HEK293T (cell line): ENCODE measurements at regions not wholly inside any gene's neighbourhood (a gene's known extent, or its start where the extent isn't known, plus 50 kb on each side); places are given as distances from the start of the nearest gene placed in this dataset.

ENCODE experiments used
- FOXA1 ChIP-seq: fragments of 450-650 bp; IDR thresholded peaks from 2 replicates; pipeline ENCODE4 v1.6.1; 2016; ENCODE audit warnings: mild to moderate bottlenecking
- FOXK2 ChIP-seq: fragments of 450-650 bp; IDR thresholded peaks from 2 replicates; pipeline ENCODE4 v1.6.1; 2016; ENCODE audit warnings: mild to moderate bottlenecking
- FOXM1 ChIP-seq: fragments of 450-650 bp; IDR thresholded peaks from 2 replicates; pipeline ENCODE4 v1.6.1; 2017; ENCODE audit warnings: mild to moderate bottlenecking, borderline replicate concordance
- HDGF ChIP-seq: fragments of 450-650 bp; IDR thresholded peaks from 2 replicates; pipeline ENCODE4 v1.6.1; 2017; ENCODE audit warnings: antibody characterized with exemption, borderline replicate concordance
- L3MBTL2 ChIP-seq: fragments of 450-650 bp; conservative IDR thresholded peaks from 2 replicates; pipeline ENCODE4 v1.6.1; 2016; ENCODE audit warnings: mild to moderate bottlenecking
- NFRKB ChIP-seq: fragments of 450-650 bp; IDR thresholded peaks from 2 replicates; pipeline ENCODE4 v1.6.1; 2016; ENCODE audit warnings: mild to moderate bottlenecking, moderate library complexity
- SP1 ChIP-seq: fragments of 450-650 bp; IDR thresholded peaks from 2 replicates; pipeline ENCODE4 v1.6.1; 2017
- SUZ12 ChIP-seq: fragments of 450-650 bp; IDR thresholded peaks from 2 replicates; pipeline ENCODE4 v1.6.1; 2016; ENCODE audit warnings: mild to moderate bottlenecking

DNA sequence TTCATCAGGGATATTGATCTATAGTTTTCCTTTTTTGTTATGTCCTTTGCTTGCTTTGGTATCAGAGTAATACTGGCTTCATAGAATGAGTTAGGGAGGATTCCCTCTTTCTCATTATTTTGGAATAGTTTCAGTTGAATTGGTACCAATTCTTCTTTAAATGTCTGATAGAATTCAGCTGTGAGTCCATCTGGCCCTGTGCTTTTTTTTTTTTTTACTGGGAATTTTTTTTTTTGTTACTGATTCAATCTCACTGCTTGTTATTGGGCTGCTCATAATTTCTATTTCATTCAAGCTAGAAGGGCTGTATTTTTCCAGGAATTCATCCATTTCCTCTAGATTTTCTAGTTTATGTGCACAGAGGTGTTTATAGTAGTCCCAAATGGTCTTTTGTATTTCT is 103.9 kb downstream of the RND3 start:
- TF ChIP-seq SUZ12 = no peak
- no peak for TF ChIP-seq HDGF
- no peak for TF ChIP-seq L3MBTL2
- TF ChIP-seq SP1 = no peak
- no peak for TF ChIP-seq FOXA1
- TF ChIP-seq NFRKB = no peak
- TF ChIP-seq FOXK2 = no peak
- TF ChIP-seq FOXM1 = no peak
